HG02970 (cell line): ENCODE measurements at regions not wholly inside any gene's neighbourhood (a gene's known extent, or its start where the extent isn't known, plus 50 kb on each side); places are given as distances from the start of the nearest gene placed in this dataset.
"Not testable (repeated sequence)": the region's sequence is repeated elsewhere in the genome, so short reads cannot be mapped to it uniquely, and the experiment has no call there.

ENCODE experiments used
- ATAC-seq: cut with Tn5 transposase; IDR thresholded peaks from one replicate; pipeline ENCODE4 v1.9.1; 2021; ENCODE audit warnings: mild to moderate bottlenecking, moderate library complexity, moderate number of reproducible peaks; ENCODE audit not compliant: unreplicated experiment, low FRiP score

- no peak for ATAC-seq
Observed at GRCh38 chr6:112503091-112503596, 156.0 kb downstream of the RFPL4B start.

GRCh38 chr6:112504621-112505020, 157.5 kb downstream of the RFPL4B start:
- no peak for ATAC-seq

GRCh38 chr6:112511441-112511840, 164.3 kb downstream of the RFPL4B start:
- ATAC-seq, result no peak

GRCh38 chr6:112513175-112513574, 166.0 kb downstream of the RFPL4B start:
- ATAC-seq, result no peak

GRCh38 chr6:112522587-112522986, 175.5 kb downstream of the RFPL4B start:
- no peak for ATAC-seq

- no peak for ATAC-seq
Observed at GRCh38 chr6:112524071-112524470, 176.9 kb downstream of the RFPL4B start.

GRCh38 chr6:112525749-112526148, 178.6 kb downstream of the RFPL4B start:
- no peak for ATAC-seq

GRCh38 chr6:112526594-112526993, 179.5 kb downstream of the RFPL4B start:
- ATAC-seq, result no peak

GRCh38 chr6:112528306-112528705, 181.2 kb downstream of the RFPL4B start:
- not testable (repeated sequence) for ATAC-seq

GRCh38 chr6:112535816-112536215, 188.7 kb downstream of the RFPL4B start:
- no peak for ATAC-seq

- no peak for ATAC-seq
Observed at GRCh38 chr6:112539355-112539754, 192.2 kb downstream of the RFPL4B start.

GRCh38 chr6:112541847-112542246, 194.7 kb downstream of the RFPL4B start:
- ATAC-seq, result not testable (repeated sequence)

- not testable (repeated sequence) for ATAC-seq
Observed at GRCh38 chr6:112547321-112548085, 200.4 kb downstream of the RFPL4B start.

GRCh38 chr6:112549749-112550148, 202.6 kb downstream of the RFPL4B start:
- ATAC-seq, result no peak

GRCh38 chr6:112557435-112557834, 210.3 kb downstream of the RFPL4B start:
- ATAC-seq, result no peak

GRCh38 chr6:112557961-112558360, 210.8 kb downstream of the RFPL4B start:
- no peak for ATAC-seq

GRCh38 chr6:112560651-112561050, 213.5 kb downstream of the RFPL4B start:
- ATAC-seq, result no peak

- no peak for ATAC-seq
Observed at GRCh38 chr6:112562301-112563231, 215.4 kb downstream of the RFPL4B start.

- no peak for ATAC-seq
Observed at GRCh38 chr6:112563368-112563767, 216.2 kb downstream of the RFPL4B start.

GRCh38 chr6:112568066-112568465, 220.9 kb downstream of the RFPL4B start:
- ATAC-seq, result no peak
